Stimulated activated CD8-positive, alpha-beta memory T cell treated with anti-CD3 and anti-CD28 coated beads, Interleukin-7, amount 100 ng/mL, for 4 hours (primary cell): ENCODE measurements at regions not wholly inside any gene's neighbourhood (a gene's known extent, or its start where the extent isn't known, plus 50 kb on each side); places are given as distances from the start of the nearest gene placed in this dataset.

Experiments used
- DNase-seq, 2 donors: peaks; one replicate each; pipeline ENCODE4 v3.0.0-alpha.2; 2020; ENCODE audit warnings: low read depth in 2 of 2

- DNase-seq: no peak
Observed at GRCh38 chr12:90260136-90260535, 551.5 kb upstream of the ATP2B1 start.

GRCh38 chr12:90257927-90258624, 549.4 kb upstream of the ATP2B1 start:
- DNase-seq: no peak

GRCh38 chr12:90254796-90255195, 546.2 kb upstream of the ATP2B1 start:
- no peak for DNase-seq

DNA sequence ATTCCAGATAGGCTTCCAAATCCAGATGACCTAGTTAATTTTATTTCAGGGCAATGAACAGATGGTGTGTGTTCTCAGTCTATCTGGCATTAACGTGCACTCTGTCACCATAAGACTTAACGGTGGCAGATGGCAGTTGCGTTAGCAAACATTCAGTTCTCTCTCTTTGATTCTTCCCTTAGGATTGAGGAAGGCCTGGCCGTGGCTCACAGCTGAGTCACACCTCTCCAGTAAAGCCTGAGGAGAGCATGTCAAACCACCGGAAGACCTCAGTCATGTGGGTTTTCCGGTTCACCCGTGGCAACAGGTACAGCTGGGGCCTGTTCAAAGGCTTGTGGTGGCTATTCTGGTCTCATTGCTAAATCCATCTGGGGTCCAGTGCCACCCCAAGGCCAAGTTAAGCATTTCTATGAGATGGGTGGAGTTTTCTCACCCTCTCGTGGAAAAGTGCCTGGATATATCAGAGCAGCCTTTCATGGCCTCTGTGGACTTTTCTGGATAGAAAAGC, 545.1 kb upstream of the ATP2B1 start:
- peak; percentile 4 to 10 for DNase-seq

DNA sequence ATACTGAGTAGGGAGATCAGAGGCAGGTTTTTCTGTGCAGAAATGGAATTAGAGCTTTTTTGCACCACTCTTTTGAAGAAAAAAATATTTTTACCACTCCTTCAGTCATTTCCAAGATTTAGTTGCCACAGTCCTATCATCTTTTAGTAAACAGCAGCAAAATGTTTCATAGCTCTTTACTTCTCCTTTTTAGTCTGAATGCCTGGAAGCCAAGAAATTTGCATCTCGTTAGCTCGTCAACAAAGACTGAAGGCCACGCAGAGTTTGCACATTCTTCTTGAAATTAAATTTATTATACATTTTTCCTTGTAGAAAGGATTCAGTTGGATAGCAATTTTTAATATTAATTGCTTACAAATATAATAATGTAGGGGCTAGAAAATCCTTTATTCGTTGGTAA, 544.5 kb upstream of the ATP2B1 start:
- DNase-seq: no peak

DNA sequence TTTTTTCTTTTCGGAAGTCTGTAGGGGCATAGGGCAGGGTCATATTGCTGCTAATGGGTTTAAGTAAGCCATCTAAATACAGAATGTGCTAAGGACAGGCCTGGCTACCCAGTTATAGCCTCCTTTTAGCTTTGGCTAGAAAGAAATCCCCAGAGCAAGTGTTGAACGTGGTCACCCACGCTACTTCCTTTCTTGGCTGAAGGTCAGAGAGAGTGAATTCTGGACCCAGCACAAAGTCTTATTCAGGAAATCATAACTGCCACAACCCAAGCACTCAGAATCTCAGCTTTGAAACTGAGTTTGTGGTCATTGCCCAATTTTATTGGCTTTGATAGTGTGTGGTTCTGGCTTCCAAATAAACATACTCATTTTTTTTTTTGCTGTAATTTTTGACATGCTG, 542.1 kb upstream of the ATP2B1 start:
- no peak for DNase-seq

DNA sequence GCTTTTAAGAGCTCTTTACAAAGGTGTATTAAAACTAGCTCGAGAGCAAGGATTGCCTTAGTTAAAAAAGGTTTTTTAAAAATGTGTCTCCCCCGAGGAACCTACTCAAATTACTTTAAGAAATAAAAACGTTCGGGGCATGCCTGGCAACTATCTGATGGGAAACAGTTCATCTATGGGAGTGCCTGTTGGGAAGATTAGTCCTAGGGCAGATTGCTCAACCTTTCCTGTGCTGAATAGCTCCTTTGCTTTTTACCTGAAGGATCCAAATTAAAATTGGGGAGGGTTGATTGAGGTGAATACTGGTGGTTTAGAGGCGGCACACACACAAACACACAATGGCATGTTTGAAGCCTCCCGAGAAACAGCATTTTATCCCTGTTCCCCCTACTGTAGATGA, 541.4 kb upstream of the ATP2B1 start:
- DNase-seq: no peak

DNA sequence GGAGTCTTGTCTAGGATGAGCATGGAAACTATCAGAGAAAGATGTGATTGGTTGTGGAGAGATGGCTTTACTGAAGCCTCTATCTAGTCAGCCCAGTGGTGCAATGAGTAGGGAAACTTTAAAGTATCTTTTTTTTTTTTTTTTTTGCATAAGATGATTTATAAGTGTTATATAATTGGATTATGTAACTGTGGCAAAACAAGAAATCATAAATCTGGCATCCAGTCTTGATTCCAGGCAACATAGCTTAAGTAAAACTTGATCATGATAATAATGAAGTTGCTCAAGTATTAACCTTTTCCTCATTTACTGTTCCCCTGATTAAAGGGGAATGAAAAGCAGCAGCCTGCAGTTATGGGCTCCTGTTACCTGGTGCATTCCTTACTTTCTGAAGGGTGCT, 538.0 kb upstream of the ATP2B1 start:
- DNase-seq: no peak

DNA sequence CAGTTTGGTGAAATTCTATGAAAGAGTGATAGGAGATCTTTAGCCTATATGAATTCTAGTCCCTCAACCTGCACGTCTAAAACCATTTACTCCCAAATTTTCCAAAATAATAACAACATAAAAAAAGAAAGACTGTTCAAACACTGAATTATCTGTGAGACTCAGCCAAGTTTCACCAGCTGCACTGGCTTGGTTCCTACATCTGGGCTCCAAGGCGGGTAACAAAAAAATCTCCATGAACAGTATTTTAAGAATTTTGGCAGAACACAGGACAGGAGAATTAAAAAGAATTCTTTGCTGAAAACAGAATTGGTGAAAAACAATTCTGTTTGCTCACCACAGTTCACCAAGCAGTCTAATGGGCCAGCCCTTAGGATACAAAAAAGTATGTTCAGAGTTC, 536.8 kb upstream of the ATP2B1 start:
- no peak for DNase-seq

GRCh38 chr12:90244232-90244631, 535.6 kb upstream of the ATP2B1 start:
- DNase-seq: no peak

DNA sequence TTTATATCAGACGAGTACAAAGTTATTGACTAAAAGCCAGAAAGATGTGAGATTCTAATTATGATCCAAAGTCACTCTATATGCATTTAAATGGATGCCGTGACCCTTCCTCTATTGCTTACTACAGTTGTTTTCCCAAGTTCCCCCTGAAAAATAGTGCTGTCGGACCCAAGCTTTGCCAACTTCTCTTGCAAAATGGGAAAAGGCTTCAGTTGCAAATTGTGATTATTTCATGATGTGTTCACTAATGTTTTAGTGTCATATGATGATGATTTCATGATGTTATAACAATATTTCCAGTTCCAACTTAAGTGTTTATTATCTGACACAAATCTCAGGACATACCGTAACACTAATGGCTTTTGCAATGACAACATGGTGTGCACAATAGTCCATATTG, 534.6 kb upstream of the ATP2B1 start:
- DNase-seq: no peak

GRCh38 chr12:90239732-90240260, 531.2 kb upstream of the ATP2B1 start:
- DNase-seq: no peak

DNA sequence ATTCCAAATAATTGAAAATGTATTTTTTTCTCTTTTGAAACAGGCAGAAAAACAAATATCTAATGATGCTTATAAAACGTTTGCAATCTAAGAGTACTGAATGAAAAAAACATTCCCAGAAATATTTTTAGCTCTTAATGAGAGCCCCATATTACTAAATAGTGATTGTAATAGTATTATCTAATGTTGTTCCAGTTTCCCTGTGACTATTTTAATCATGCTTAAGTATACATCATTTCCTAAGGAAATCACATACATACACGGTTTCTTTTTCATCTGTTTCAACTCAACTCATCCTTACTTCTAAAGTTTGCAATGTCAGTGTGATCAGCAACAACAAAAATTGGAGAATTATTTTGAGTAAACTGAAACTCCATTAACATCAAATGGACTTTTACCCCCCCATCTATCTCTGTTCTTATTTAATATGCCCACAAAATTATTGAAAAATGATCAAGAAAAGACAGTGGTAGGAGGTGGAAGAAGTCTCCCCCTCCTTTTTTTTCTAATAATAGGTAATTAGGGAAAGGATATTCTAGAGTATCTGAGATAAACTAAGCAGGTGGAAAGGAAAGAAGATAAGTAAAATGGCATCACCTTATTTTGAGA, 530.1 kb upstream of the ATP2B1 start:
- no peak for DNase-seq

DNA sequence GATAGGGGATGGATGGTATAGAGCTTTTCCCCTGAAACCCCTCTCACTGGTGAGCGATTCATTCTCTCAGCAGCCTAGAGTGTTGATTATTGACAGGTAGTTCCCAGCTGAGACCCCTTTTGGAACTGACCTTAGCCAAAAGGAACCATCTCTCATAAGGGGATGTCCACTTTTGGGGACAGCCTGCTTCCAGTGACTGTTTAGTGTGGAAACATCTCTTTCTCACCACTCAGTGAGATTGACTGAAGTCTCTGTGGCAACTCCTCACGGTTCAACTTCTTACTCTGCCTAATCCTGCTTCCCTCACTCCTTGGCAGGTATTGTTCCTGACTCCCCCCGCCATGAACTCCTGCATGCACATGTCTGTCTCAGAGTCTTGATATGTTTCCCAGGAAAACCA, 529.2 kb upstream of the ATP2B1 start:
- DNase-seq: no peak

GRCh38 chr12:90235642-90236041, 527.0 kb upstream of the ATP2B1 start:
- no peak for DNase-seq

DNA sequence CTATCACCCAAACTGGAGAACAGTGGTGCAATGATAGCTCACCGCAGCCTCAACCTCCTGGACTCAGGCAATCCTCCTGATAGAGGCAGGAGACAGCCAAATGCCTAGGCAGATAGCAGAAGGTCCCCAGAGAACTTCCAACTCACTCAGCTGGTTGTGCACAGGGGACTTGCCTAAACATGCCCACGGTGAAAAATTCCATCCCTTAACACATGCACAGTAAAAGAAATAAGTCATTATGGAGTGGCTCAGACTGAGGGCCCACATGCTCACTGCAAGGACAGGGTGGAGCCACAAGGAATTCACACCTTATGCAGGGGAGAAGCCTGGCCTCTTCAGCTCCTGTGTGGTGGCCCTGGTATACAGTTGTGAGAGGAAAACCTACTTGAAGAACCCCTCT, 525.8 kb upstream of the ATP2B1 start:
- DNase-seq: no peak

DNA sequence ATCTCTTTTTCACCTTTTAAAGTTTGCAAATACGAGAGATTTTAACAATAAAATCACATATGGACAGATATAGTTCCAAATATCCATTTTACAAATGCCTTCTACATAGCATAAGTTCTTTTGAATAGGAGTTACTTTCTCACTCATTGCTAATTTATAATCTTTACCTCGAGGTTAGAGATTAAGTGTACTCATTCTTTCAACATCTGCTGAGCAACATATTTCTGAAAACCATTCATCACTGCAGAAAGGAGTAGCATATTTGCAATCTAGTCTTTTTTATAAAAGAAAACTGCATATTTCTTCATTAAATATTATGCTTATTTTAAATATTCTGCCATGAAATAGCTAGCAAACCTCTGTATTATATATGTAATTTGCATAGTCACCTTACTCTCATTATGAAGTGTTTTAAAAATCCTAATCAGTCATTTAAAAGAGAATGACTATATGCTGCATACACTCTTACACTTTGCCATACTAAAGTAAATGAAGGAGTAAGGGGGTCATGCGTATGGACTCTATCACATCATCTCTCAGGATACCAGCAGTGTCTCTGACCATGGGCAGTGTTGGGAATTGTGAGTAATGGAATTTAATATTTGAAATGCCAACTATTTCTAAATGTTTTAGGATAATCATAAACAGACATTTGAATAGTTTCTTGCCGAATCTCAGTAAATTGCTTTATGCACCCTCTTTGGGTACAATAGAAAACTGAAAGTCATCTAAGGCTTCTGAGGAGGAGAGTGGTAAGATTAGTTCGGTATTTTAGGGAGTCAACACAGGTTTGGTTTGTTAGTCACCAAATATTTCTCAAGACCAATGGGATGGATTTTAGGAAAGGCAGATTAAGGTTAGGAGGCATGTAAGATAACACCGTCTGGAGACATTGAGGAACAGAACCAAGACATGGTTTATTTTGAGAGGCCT, 524.8 kb upstream of the ATP2B1 start:
- DNase-seq: no peak

- DNase-seq: no peak
Observed at GRCh38 chr12:90229407-90230170, 521.0 kb upstream of the ATP2B1 start.

DNA sequence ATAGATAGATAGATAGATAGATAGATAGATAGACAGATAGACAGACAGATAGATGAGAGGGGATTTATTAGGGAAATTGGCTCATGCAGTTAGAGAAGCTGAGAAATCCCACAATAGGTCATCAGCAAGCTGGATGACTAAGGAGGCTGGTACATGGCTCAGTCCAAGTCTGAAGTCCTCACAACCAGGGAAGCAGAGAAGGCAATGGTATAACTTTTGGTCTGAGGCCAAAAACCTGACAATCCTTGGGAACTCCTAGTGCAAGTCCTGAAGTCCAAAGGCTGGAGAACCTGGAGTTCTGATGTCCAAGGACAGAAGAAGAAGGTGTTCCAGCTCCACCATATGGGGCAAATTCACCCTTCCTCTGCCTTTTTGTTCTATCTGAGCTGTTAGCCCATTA, 517.6 kb upstream of the ATP2B1 start:
- no peak for DNase-seq

GRCh38 chr12:90216815-90217214, 508.2 kb upstream of the ATP2B1 start:
- DNase-seq: no peak

DNA sequence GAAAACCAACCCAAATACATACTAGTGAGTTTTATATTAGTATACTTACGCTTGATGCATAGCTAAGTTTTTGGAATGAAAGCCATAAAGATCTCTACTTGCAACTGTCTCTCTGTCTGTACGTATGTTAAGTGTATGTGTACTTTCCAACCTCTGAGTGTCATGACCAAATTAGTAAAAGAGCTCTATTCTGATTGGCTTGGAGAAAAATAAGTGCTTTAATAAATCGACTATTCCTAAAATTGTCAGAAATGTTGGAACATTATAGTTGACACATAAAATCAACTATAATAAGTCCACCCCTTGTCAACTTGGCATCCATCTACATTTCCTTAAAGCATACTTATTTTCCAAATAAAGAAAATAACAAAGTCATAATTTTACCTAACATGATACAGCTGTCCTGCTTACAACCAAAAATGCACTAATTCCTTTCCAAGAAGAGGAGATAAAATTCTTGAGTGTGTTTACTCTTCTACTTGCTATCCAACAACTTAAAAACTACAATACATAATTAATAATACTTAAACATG, 507.4 kb upstream of the ATP2B1 start:
- no peak for DNase-seq
